Inferior parietal cortex (tissue), 1 donor: ENCODE measurements at regions not wholly inside any gene's neighbourhood (a gene's known extent, or its start where the extent isn't known, plus 50 kb on each side); places are given as distances from the start of the nearest gene placed in this dataset.

Source experiments
- DNase-seq: peaks from one replicate; pipeline ENCODE4 v3.0.0-alpha.2; 2016; ENCODE audit errors: extremely low spot score

GRCh38 chr15:96736384-96736783 lies 405.9 kb downstream of the NR2F2 start:
- no peak for DNase-seq

GRCh38 chr15:96737408-96737807 lies 406.9 kb downstream of the NR2F2 start:
- DNase-seq: no peak

- no peak for DNase-seq
These were observed 416.2 kb downstream of the NR2F2 start for GRCh38 chr15:96746665-96747064.

- no peak for DNase-seq
These were observed 416.8 kb downstream of the NR2F2 start for GRCh38 chr15:96747291-96747690.

GRCh38 chr15:96750361-96750760 lies 419.9 kb downstream of the NR2F2 start:
- no peak for DNase-seq

GRCh38 chr15:96756146-96756545 lies 425.6 kb downstream of the NR2F2 start:
- DNase-seq: no peak

- no peak for DNase-seq
These were observed 426.2 kb downstream of the NR2F2 start for GRCh38 chr15:96756656-96757055.

- DNase-seq: no peak
These were observed 432.1 kb downstream of the NR2F2 start for GRCh38 chr15:96762566-96762965.

GRCh38 chr15:96764501-96764900 lies 434.0 kb downstream of the NR2F2 start:
- DNase-seq: no peak

- no peak for DNase-seq
These were observed 434.4 kb downstream of the NR2F2 start for GRCh38 chr15:96764946-96765345.

GRCh38 chr15:96766366-96766765 lies 435.9 kb downstream of the NR2F2 start:
- DNase-seq: no peak

GRCh38 chr15:96767703-96768434 lies 437.4 kb downstream of the NR2F2 start:
- DNase-seq: no peak

- DNase-seq: no peak
These were observed 437.9 kb downstream of the NR2F2 start for GRCh38 chr15:96768435-96768789.

- DNase-seq: no peak
These were observed 440.5 kb downstream of the NR2F2 start for GRCh38 chr15:96771035-96771434.

- DNase-seq: no peak
These were observed 443.7 kb downstream of the NR2F2 start for GRCh38 chr15:96774216-96774615.

GRCh38 chr15:96783746-96784145 lies 453.2 kb downstream of the NR2F2 start:
- no peak for DNase-seq

- no peak for DNase-seq
These were observed 459.5 kb downstream of the NR2F2 start for GRCh38 chr15:96790004-96790403.

GRCh38 chr15:96792216-96792615 lies 461.7 kb downstream of the NR2F2 start:
- no peak for DNase-seq

GRCh38 chr15:96796841-96797240 lies 466.3 kb downstream of the NR2F2 start:
- no peak for DNase-seq

GRCh38 chr15:96801576-96802150 lies 471.2 kb downstream of the NR2F2 start:
- DNase-seq: no peak

GRCh38 chr15:96802611-96803255 lies 472.2 kb downstream of the NR2F2 start:
- DNase-seq: no peak

GRCh38 chr15:96804754-96805153 lies 474.3 kb downstream of the NR2F2 start:
- no peak for DNase-seq

GRCh38 chr15:96807361-96807760 lies 476.9 kb downstream of the NR2F2 start:
- no peak for DNase-seq
